Stimulated activated CD4-positive, alpha-beta T cell treated with anti-CD3 and anti-CD28 coated beads, Interleukin-12 subunit alpha, Interleukin-12 subunit beta, amount 100 ng/mL, for 48 hours (primary cell): ENCODE measurements at regions not wholly inside any gene's neighbourhood (a gene's known extent, or its start where the extent isn't known, plus 50 kb on each side); places are given as distances from the start of the nearest gene placed in this dataset.

Experiments used
- DNase-seq, 3 donors: peaks; one replicate each; pipeline ENCODE4 v3.0.0-alpha.2; 2020; ENCODE audit warnings: low read depth in 2 of 3, low spot score in 1 of 3

- no peak for DNase-seq
Observed at GRCh38 chr11:32200136-32200847, 109.4 kb downstream of the RCN1 start.

DNA sequence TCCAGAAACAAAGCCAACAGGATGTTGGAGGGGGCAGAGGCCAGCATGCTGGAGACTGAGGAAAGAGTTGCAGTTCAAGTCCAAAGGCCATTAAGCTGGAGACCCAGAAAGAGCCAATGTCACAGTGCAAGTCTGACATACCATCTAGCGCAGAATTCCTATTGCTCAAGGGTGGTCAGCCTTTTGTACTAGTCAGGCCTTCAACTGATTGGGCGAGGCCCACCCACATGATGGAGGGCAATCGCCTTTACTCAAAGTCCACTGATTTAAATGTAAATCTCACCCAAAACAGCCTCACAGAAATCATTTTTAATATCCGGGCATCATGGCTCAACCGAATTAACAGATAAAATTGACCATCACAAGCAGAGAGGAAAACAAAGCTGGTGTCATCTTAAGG lies 113.9 kb downstream of the RCN1 start:
- no peak for DNase-seq

DNA sequence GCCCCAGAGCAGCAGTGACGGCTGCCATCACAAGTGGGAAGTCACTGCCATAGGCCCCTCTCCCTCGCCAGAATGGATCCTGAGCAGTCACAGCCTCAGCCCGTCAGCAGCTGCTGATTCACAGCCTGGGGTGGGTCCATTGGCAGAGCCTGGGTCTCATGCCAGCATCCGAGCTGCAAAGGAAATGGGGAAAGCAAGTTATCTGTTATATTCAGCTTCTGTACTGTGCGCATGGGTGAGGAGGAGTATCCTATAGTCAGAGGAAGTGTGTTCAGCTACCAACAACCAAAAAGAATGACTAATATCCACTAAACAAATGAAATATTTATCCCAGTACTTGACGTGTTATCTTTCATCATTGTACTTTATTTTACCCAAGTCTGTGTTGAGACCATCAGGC lies 119.7 kb downstream of the RCN1 start:
- DNase-seq = no peak

DNA sequence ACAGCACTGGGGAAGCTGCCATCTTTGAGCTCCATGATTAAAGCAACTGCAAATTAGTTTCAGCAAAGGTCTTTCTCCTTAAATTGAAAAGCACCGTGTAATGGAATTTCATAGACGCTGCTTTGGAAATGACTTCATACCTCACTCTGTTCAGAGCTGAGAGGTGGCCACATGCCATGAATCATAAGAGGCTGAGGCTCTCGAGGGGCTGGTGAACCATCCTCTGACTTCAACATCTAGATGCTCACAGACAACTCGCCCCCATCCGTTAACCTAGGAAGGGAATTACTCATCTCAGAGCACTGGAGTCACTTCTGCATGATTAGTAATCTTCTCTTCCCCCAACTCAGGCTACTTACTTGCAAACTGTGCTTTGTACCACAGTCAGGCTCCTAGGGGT lies 122.3 kb downstream of the RCN1 start:
- DNase-seq = peak in 2 of 3 donors; percentile 23 to 28

- no peak for DNase-seq
Observed at GRCh38 chr11:32215157-32215556, 124.3 kb downstream of the RCN1 start.

- no peak for DNase-seq
Observed at GRCh38 chr11:32216749-32217148, 125.9 kb downstream of the RCN1 start.

- no peak for DNase-seq
Observed at GRCh38 chr11:32219320-32219719, 128.4 kb downstream of the RCN1 start.

DNA sequence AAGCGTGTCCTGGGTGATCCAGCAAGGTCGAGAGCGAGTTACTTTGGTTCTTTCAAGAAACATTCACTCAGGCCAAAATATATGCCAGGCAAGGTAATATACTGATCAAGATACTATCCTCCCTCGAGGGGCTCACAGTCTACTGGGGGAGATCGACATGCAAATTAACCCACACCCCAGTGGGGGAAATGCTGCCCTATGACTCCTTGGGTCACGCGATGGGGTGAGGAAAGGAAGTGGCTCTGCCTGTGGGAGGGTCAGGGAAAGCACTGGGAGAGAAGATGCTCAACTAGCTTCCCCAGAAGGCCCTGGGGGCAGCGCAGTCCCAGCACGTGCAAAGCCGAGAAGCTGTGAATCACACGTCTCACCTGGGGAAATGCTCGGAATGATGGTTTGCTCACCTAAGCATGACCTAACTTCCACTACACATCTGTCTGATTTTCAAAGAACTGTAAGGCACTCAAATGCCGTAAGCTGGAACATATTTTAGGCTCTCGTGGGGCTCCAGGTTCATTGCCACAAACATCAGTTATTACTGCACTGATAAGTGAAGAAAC lies 130.7 kb downstream of the RCN1 start:
- DNase-seq = no peak

DNA sequence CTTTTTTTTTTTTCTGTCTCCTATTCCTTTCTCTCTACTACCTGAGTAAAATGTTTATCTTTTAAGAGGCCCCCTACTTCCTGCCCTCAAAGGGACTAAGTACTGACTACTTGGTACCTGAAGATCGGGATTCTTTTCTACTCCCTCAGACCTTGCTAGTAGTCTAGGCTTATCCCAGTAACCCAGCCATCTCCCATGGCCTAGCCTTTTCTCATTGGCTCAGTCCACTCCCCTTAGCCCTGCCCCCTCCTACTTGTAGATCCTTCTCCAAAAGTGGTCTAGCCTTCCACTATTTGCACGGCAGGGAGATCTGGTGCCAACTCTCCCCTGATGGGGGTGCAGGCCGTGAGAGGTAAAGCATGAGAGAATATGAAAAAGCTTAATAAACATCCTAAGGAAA lies 133.7 kb downstream of the RCN1 start:
- DNase-seq = no peak

GRCh38 chr11:32225571-32226285 lies 134.9 kb downstream of the RCN1 start:
- DNase-seq = no peak

DNA sequence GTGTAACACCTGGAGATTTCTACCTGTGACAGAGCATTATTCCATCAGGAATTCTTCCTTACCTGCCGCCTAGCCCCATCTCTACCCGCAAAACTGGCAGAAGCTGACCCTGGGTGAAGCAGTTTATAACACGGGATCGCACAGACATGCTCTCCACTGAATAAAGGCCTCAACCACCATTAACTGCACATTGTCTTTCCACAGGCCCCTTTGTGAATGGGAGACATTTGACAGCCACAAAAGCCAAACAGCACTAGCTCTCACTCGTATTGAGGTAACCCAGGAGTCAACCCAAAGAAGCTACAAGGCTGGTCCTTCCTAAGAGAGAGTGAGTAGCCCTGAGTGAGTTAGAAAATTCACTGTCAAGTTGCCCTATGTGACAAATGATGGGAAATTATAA lies 135.6 kb downstream of the RCN1 start:
- no peak for DNase-seq

- no peak for DNase-seq
Observed at GRCh38 chr11:32229576-32230240, 138.8 kb downstream of the RCN1 start.

- no peak for DNase-seq
Observed at GRCh38 chr11:32231909-32232493, 141.1 kb downstream of the RCN1 start.

GRCh38 chr11:32232516-32232915 lies 141.6 kb downstream of the RCN1 start:
- DNase-seq = no peak

GRCh38 chr11:32233276-32233675 lies 142.4 kb downstream of the RCN1 start:
- no peak for DNase-seq

- DNase-seq = no peak
Observed at GRCh38 chr11:32233928-32234327, 143.1 kb downstream of the RCN1 start.

DNA sequence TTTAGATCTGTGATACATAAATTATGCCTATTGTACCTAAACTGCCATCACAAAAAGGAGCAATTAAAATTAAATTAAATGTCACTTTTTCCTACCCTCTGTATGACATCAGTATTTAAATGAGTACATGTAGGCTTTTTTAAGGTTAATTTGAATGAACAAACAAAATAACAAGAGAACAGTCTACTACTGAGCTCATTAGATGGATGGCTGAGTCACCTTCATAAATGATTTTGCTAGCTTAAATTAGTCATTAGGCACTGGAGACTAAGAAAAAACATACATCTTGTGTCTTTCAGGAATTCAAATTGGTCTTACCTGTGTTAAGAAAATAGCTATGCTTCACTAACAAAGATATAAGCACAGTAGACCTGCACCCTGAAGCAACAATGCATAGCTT lies 153.6 kb downstream of the RCN1 start:
- DNase-seq = no peak

- DNase-seq = no peak
Observed at GRCh38 chr11:32253706-32254105, 162.8 kb downstream of the RCN1 start.

DNA sequence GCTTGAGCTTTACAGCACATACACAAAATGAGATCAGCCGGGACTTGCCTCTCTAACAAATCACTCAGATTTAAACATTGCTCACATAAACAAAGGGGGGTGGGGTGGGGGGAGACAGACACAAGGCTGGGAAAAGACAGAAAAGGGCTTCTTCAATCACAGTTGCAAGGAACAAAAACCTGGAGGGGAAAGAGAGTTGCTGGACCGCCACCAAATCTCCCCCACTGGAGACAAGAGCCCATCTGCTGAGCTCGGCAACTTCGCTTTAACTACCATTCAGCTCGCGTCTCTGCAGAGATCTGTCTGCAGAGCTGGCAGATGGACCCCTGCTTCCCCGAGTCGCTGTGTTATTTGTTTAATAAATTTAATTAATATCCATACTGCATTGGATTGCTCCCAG lies 165.0 kb downstream of the RCN1 start:
- DNase-seq = no peak

DNA sequence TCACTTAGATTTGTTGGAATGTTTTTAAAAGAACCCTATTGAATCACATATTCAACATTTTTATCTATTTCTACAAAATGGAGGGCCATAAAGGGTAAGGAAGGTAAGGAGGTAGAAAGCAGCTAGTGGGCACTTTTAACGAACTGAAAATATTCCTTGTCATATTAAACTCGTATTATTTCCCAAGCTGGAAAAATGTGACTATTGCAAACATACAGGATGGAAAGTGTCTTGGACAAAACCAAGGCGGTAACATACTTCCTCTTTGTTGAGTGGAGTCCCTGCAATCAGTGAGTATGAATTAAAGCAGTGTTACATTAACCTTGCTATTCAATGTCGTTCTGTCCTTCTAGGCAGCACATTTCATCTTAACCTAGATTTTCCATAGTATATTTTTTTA lies 165.6 kb downstream of the RCN1 start:
- DNase-seq = no peak

DNA sequence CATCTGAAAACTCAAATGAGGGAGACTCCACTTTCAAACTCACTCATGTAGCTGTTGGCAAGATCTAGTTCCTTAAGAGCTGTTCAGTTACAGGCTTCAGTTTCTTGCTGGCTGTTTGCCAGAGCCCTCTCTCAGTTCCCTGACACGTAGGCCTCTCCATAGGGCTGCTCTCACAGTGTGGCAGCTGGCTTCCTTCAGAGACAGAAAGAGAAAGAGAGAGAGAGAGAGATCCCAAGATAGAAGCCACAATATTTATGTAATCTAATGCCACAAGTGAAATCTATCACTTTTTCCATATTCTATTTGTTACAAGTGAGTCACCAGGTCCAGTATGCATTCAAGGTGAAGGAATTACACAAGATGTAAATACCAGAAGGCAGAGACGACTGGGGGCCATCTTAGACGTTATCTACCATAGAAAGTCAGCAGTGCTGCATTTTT lies 168.8 kb downstream of the RCN1 start:
- DNase-seq = peak in 2 of 3 donors; percentile 4 to 13

GRCh38 chr11:32262367-32262766 lies 171.5 kb downstream of the RCN1 start:
- no peak for DNase-seq
